Lower leg skin (tissue), 3 donors: ENCODE measurements at regions not wholly inside any gene's neighbourhood (a gene's known extent, or its start where the extent isn't known, plus 50 kb on each side); places are given as distances from the start of the nearest gene placed in this dataset.

ENCODE experiments used
- CTCF ChIP-seq, 3 donors: fragments of 450-650 bp; IDR thresholded peaks; one replicate each; pipeline ENCODE4 v1.5.1; 2016; ENCODE audit warnings: antibody characterized with exemption in 3 of 3, mild to moderate bottlenecking in 3 of 3, moderate library complexity in 2 of 3
- POLR2A ChIP-seq, 2 donors: fragments of 450-650 bp; IDR thresholded peaks; one replicate each; pipeline ENCODE4 v1.6.1; 2016 to 2017; ENCODE audit warnings: antibody characterized with exemption in 2 of 2, mild to moderate bottlenecking in 1 of 2, moderate library complexity in 1 of 2

GRCh38 chr2:221750316-221750715 is 178.2 kb upstream of the EPHA4 start:
- TF ChIP-seq POLR2A (IDR thresholded peaks at IDR 0.05), result no peak
- no peak for TF ChIP-seq CTCF (IDR thresholded peaks at IDR 0.05)
